SK-N-SH treated with all-trans-retinoic acid at 6 μM for 48 hours (cell line): ENCODE measurements at regions not wholly inside any gene's neighbourhood (a gene's known extent, or its start where the extent isn't known, plus 50 kb on each side); places are given as distances from the start of the nearest gene placed in this dataset.

Experiments
- ATAC-seq: fragments of 200-7000 bp; cut with Tn5 transposase; 3 replicates; pipeline ENCODE4 v1.9.1; 2020; ENCODE audit warnings: mild to moderate bottlenecking, moderate library complexity
- ARNTL ChIP-seq: fragments of 450-650 bp; formaldehyde crosslinking; IDR thresholded peaks from 2 replicates; pipeline ENCODE4 v1.5.0; 2020; ENCODE audit warnings: low read depth, mild to moderate bottlenecking, moderate library complexity, borderline replicate concordance
- BACH2 ChIP-seq: fragments of 250-450 bp; sonication (Bioruptor Pico); IDR thresholded peaks from 2 replicates; pipeline ENCODE4 v1.9.0; 2021; ENCODE audit warnings: mild to moderate bottlenecking, borderline replicate concordance
- CREB5 ChIP-seq: fragments of 250-450 bp; sonication (Bioruptor Pico); IDR thresholded peaks from 2 replicates; pipeline ENCODE4 v1.5.1; 2020; ENCODE audit warnings: low read depth, mild to moderate bottlenecking, moderate library complexity
- CSDC2 ChIP-seq: fragments of 250-450 bp; sonication (Bioruptor Pico); IDR thresholded peaks from 2 replicates; pipeline ENCODE4 v1.5.0; 2020; ENCODE audit warnings: mild to moderate bottlenecking, moderate library complexity
- CSRNP3 ChIP-seq: fragments of 250-450 bp; sonication (Bioruptor Pico); IDR thresholded peaks from 2 replicates; pipeline ENCODE4 v1.5.1; 2021; ENCODE audit warnings: mild to moderate bottlenecking, moderate library complexity
- ESRRG ChIP-seq: fragments of 250-450 bp; sonication (Bioruptor Pico); IDR thresholded peaks from 2 replicates; pipeline ENCODE4 v1.6.1; 2021; ENCODE audit warnings: mild to moderate bottlenecking
- GLIS3 ChIP-seq: fragments of 250-450 bp; sonication (Bioruptor Pico); IDR thresholded peaks from 2 replicates; pipeline ENCODE4 v1.5.0; 2020; ENCODE audit warnings: mild to moderate bottlenecking, moderate library complexity
- ISL1 ChIP-seq: fragments of 250-450 bp; sonication (Bioruptor Pico); IDR thresholded peaks from 2 replicates; pipeline ENCODE4 v2.1.2; 2022; ENCODE audit warnings: mild to moderate bottlenecking, moderate library complexity
- OSR1 ChIP-seq: fragments of 250-450 bp; sonication (Bioruptor Pico); IDR thresholded peaks from 2 replicates; pipeline ENCODE4 v1.8.0; 2022; ENCODE audit warnings: moderate library complexity, mild to moderate bottlenecking, inconsistent platforms
- PATZ1 ChIP-seq: fragments of 250-450 bp; sonication (Bioruptor Pico); IDR thresholded peaks from 2 replicates; pipeline ENCODE4 v1.8.0; 2020; ENCODE audit warnings: mild to moderate bottlenecking, moderate library complexity, borderline replicate concordance
- POU6F1 ChIP-seq: fragments of 250-450 bp; sonication (Bioruptor Pico); IDR thresholded peaks from 2 replicates; pipeline ENCODE4 v1.8.0; 2021; ENCODE audit warnings: low read depth, mild to moderate bottlenecking, moderate library complexity, borderline replicate concordance
- PPARA ChIP-seq: fragments of 250-450 bp; sonication (Bioruptor Pico); IDR thresholded peaks from 2 replicates; pipeline ENCODE4 v1.5.0; 2020; ENCODE audit warnings: mild to moderate bottlenecking, borderline replicate concordance
- RARB ChIP-seq: fragments of 250-450 bp; sonication (Bioruptor Pico); IDR thresholded peaks from 2 replicates; pipeline ENCODE4 v1.8.0; 2021; ENCODE audit warnings: mild to moderate bottlenecking, moderate library complexity
- SNAI2 ChIP-seq: fragments of 250-450 bp; sonication (Bioruptor Pico); IDR thresholded peaks from 2 replicates; pipeline ENCODE4 v1.5.0; 2020; ENCODE audit warnings: mild to moderate bottlenecking, moderate library complexity
- TCF4 ChIP-seq: fragments of 250-450 bp; sonication (Bioruptor Pico); IDR thresholded peaks from 2 replicates; pipeline ENCODE4 v1.8.0; 2021; ENCODE audit warnings: mild to moderate bottlenecking, moderate library complexity, borderline replicate concordance
- TOX ChIP-seq: fragments of 250-450 bp; sonication (Bioruptor Pico); IDR thresholded peaks from 2 replicates; pipeline ENCODE4 v1.8.0; 2021; ENCODE audit warnings: mild to moderate bottlenecking, moderate library complexity, borderline replicate concordance
- TSHZ2 ChIP-seq: fragments of 250-450 bp; sonication (Bioruptor Pico); IDR thresholded peaks from 2 replicates; pipeline ENCODE4 v1.5.0; 2020; ENCODE audit warnings: mild to moderate bottlenecking, moderate library complexity
- ZC3H10 ChIP-seq: fragments of 250-450 bp; sonication (Bioruptor Pico); IDR thresholded peaks from 2 replicates; pipeline ENCODE4 v1.5.1; 2021; ENCODE audit warnings: mild to moderate bottlenecking, moderate library complexity
- ZFP3 ChIP-seq: fragments of 250-450 bp; sonication (Bioruptor Pico); IDR thresholded peaks from 2 replicates; pipeline ENCODE4 v1.5.0; 2020; ENCODE audit warnings: mild to moderate bottlenecking, moderate library complexity
- ZFP30 ChIP-seq: fragments of 450-650 bp; formaldehyde crosslinking; IDR thresholded peaks from 2 replicates; pipeline ENCODE4 v1.5.0; 2022; ENCODE audit warnings: mild to moderate bottlenecking, moderate library complexity
- ZNF565 ChIP-seq: fragments of 450-650 bp; formaldehyde crosslinking; conservative IDR thresholded peaks from 2 replicates; pipeline ENCODE4 v1.5.0; 2020; ENCODE audit warnings: low read depth, mild to moderate bottlenecking, moderate library complexity
- ZNF70 ChIP-seq: fragments of 450-650 bp; formaldehyde crosslinking; IDR thresholded peaks from 2 replicates; pipeline ENCODE4 v1.5.0; 2020; ENCODE audit warnings: mild to moderate bottlenecking, moderate library complexity
- ZNF8 ChIP-seq: fragments of 450-650 bp; formaldehyde crosslinking; IDR thresholded peaks from 2 replicates; pipeline ENCODE4 v1.5.0; 2020; ENCODE audit warnings: mild to moderate bottlenecking, moderate library complexity

GRCh38 chr18:54672846-54673475, 81.9 kb downstream of the DYNAP start:
- TF ChIP-seq CREB5 (CRISPR knock-in tag) = no peak
- TF ChIP-seq POU6F1 = no peak
- TF ChIP-seq SNAI2 (CRISPR knock-in tag) = no peak
- TF ChIP-seq ZNF70 (CRISPR knock-in tag) = no peak
- TF ChIP-seq ZNF8 (CRISPR knock-in tag) = no peak
- TF ChIP-seq ISL1 (CRISPR knock-in tag) = no peak
- TF ChIP-seq PATZ1 (CRISPR knock-in tag) = no peak
- no peak for TF ChIP-seq ZFP30
- TF ChIP-seq TSHZ2 (CRISPR knock-in tag) = no peak
- no peak for TF ChIP-seq OSR1 (CRISPR knock-in tag)
- TF ChIP-seq ZNF565 (CRISPR knock-in tag) = no peak
- no peak for TF ChIP-seq RARB (CRISPR knock-in tag)
- TF ChIP-seq ARNTL = no peak
- no peak for TF ChIP-seq CSDC2 (CRISPR knock-in tag)
- TF ChIP-seq TCF4 (CRISPR knock-in tag) = no peak
- TF ChIP-seq PPARA = no peak
- TF ChIP-seq TOX (CRISPR knock-in tag) = no peak
- no peak for TF ChIP-seq BACH2
- no peak for TF ChIP-seq GLIS3 (CRISPR knock-in tag)
- ATAC-seq = no peak

GRCh38 chr18:54673936-54674335, 82.9 kb downstream of the DYNAP start:
- no peak for ATAC-seq
- TF ChIP-seq RARB (CRISPR knock-in tag) = no peak
- no peak for TF ChIP-seq ZFP3
- no peak for TF ChIP-seq GLIS3 (CRISPR knock-in tag)
- no peak for TF ChIP-seq BACH2
- TF ChIP-seq PPARA = no peak
- no peak for TF ChIP-seq ZNF565 (CRISPR knock-in tag)
- TF ChIP-seq CSDC2 (CRISPR knock-in tag) = no peak
- no peak for TF ChIP-seq ZNF8 (CRISPR knock-in tag)
- TF ChIP-seq POU6F1 = no peak
- no peak for TF ChIP-seq ESRRG
- TF ChIP-seq ZNF70 (CRISPR knock-in tag) = no peak
- TF ChIP-seq PATZ1 (CRISPR knock-in tag) = no peak
- no peak for TF ChIP-seq CSRNP3 (CRISPR knock-in tag)
- no peak for TF ChIP-seq ZFP30
- no peak for TF ChIP-seq ZC3H10
- no peak for TF ChIP-seq TSHZ2 (CRISPR knock-in tag)
